ENCODE measurements at regions not wholly inside any gene's neighbourhood (a gene's known extent, or its start where the extent isn't known, plus 50 kb on each side); places are given as distances from the start of the nearest gene placed in this dataset.

- TF ChIP-seq, protein P1, sequence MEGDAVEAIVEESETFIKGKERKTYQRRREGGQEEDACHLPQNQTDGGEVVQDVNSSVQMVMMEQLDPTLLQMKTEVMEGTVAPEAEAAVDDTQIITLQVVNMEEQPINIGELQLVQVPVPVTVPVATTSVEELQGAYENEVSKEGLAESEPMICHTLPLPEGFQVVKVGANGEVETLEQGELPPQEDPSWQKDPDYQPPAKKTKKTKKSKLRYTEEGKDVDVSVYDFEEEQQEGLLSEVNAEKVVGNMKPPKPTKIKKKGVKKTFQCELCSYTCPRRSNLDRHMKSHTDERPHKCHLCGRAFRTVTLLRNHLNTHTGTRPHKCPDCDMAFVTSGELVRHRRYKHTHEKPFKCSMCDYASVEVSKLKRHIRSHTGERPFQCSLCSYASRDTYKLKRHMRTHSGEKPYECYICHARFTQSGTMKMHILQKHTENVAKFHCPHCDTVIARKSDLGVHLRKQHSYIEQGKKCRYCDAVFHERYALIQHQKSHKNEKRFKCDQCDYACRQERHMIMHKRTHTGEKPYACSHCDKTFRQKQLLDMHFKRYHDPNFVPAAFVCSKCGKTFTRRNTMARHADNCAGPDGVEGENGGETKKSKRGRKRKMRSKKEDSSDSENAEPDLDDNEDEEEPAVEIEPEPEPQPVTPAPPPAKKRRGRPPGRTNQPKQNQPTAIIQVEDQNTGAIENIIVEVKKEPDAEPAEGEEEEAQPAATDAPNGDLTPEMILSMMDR (conservative IDR thresholded peaks at IDR 0.05): no peak
- no peak for TF ChIP-seq EZH2 (IDR thresholded peaks at IDR 0.05; ENCODE audit: low read depth)
Observed at GRCh38 chr10:36679554-36679953, 445.8 kb upstream of the ANKRD30A start.
